ENCODE measurements at regions not wholly inside any gene's neighbourhood (a gene's known extent, or its start where the extent isn't known, plus 50 kb on each side); places are given as distances from the start of the nearest gene placed in this dataset.

- TF ChIP-seq CTCF (IDR thresholded peaks at IDR 0.05) (no peak), POLR2A (IDR thresholded peaks at IDR 0.05) (no peak), EP300 (IDR thresholded peaks at IDR 0.05) (no peak)
Observed at GRCh38 chr1:106480629-106481028, 575.8 kb upstream of the PRMT6 start.
